ENCODE measurements at regions not wholly inside any gene's neighbourhood (a gene's known extent, or its start where the extent isn't known, plus 50 kb on each side); places are given as distances from the start of the nearest gene placed in this dataset.

DNA sequence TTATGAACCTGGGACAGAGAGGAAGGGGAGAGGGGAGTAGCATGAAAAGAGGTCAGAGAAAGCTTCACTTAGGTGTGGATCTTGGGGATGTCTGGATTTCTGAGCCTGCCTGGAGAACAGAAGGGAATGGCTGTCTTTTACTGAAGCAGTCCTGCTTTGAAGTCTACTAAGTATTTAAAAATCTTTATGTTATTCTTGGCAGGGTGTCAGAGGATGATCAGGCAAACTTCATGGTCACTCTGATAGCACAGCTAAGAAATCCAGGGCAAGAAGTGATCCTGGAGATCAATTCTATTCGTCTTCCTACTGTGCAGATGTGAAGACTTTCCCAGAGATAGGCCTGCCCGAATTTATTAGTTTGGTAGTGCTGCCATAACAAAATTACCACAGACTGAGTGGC is 464.4 kb upstream of the BOD1L1 start:
- 80 to 87% methylated on average over 2 of the region's 2 CpGs for WGBS, 2 donors
- TF ChIP-seq CTCF (IDR thresholded peaks at IDR 0.05) (no peak), EP300 (IDR thresholded peaks at IDR 0.05) (no peak)

GRCh38 chr4:14092741-14093140 is 465.2 kb upstream of the BOD1L1 start:
- Histone ChIP-seq H3K4me1 (no peaks in the 10 kb centered on the region), H3K9me3 (peaks cover 0 to 5% (median 0%) of the 10 kb centered on the region in 4 donors), H3K36me3 (no peaks in the 10 kb centered on the region), H3K27me3 (no peaks in the 10 kb centered on the region), H3K27ac (no peak overlapping the region), H3K4me3 (no peak overlapping the region)
- 82 to 88% methylated on average over 3 of the region's 3 CpGs for WGBS, 2 donors
- DNase-seq (ENCODE audit: low spot score in 2 of 2), result no peak
- TF ChIP-seq POLR2A (IDR thresholded peaks at IDR 0.05), result no peak
- TF ChIP-seq EP300 (IDR thresholded peaks at IDR 0.05), result no peak
- TF ChIP-seq CTCF (IDR thresholded peaks at IDR 0.05), result no peak

More for the DNA sequence above, 464.4 kb upstream of the BOD1L1 start:
- no peaks in the 10 kb centered on the region for H3K4me1 ChIP-seq
- no peak overlapping the region for H3K27ac ChIP-seq
- H3K4me3 ChIP-seq, result no peak overlapping the region
- no peaks in the 10 kb centered on the region for H3K36me3 ChIP-seq
- H3K27me3 ChIP-seq, result no peaks in the 10 kb centered on the region
- no peak for DNase-seq (ENCODE audit: low spot score in 2 of 2)
- H3K9me3 ChIP-seq, result peaks cover 0 to 5% (median 0%) of the 10 kb centered on the region in 4 donors

DNA sequence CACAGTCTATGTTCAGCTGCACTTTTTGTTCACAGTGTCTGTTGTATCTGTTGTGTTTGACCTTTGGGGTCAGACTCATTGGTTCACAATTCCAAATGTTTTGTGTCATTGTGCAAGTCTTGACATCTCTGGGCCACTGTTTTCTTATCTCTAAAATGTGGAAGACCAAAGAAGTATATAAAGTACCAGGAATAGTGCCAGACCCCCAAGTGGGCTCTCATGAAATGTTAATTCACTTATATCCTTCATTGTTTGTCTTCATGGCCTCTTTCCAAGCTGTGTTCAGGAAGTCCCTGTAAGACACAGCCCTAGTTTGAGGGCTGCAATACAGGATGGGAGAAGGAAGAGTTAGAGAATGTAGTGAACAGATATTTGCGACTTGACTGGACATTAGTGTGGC is 468.3 kb upstream of the BOD1L1 start:
- TF ChIP-seq EP300 (IDR thresholded peaks at IDR 0.05), result no peak
- TF ChIP-seq CTCF (IDR thresholded peaks at IDR 0.05), result no peak
- no peak for TF ChIP-seq POLR2A (IDR thresholded peaks at IDR 0.05)
- H3K4me3 ChIP-seq, result no peak overlapping the region
- no peaks in the 10 kb centered on the region for H3K27me3 ChIP-seq
- no peak for DNase-seq (ENCODE audit: low spot score in 2 of 2)
- H3K36me3 ChIP-seq, result no peaks in the 10 kb centered on the region
- H3K4me1 ChIP-seq, result no peaks in the 10 kb centered on the region
- WGBS, 2 donors, result 86% methylated on average over 1 of the region's 1 CpG
- no peak overlapping the region for H3K27ac ChIP-seq
- peaks cover 0 to 5% (median 0%) of the 10 kb centered on the region in 4 donors for H3K9me3 ChIP-seq

- Histone ChIP-seq H3K9me3 (peaks cover 0 to 3% (median 0%) of the 10 kb centered on the region in 4 donors), H3K4me3 (no peak overlapping the region), H3K27me3 (no peaks in the 10 kb centered on the region), H3K27ac (no peak overlapping the region), H3K4me1 (no peaks in the 10 kb centered on the region), H3K36me3 (no peaks in the 10 kb centered on the region)
- WGBS, 2 donors, result 62 to 66% methylated on average over 4 of the region's 4 CpGs
- TF ChIP-seq EP300 (IDR thresholded peaks at IDR 0.05) (no peak), POLR2A (IDR thresholded peaks at IDR 0.05) (no peak), CTCF (IDR thresholded peaks at IDR 0.05) (no peak)
- DNase-seq (ENCODE audit: low spot score in 2 of 2), result no peak
These were observed 469.0 kb upstream of the BOD1L1 start for GRCh38 chr4:14096396-14096965.

GRCh38 chr4:14100349-14100748 is 472.8 kb upstream of the BOD1L1 start:
- no peaks in the 10 kb centered on the region for H3K36me3 ChIP-seq
- no peak overlapping the region for H3K27ac ChIP-seq
- no peak for DNase-seq (ENCODE audit: low spot score in 2 of 2)
- no peaks in the 10 kb centered on the region for H3K9me3 ChIP-seq
- TF ChIP-seq CTCF (IDR thresholded peaks at IDR 0.05) (no peak), POLR2A (IDR thresholded peaks at IDR 0.05) (no peak), EP300 (IDR thresholded peaks at IDR 0.05) (no peak)
- H3K27me3 ChIP-seq, result no peaks in the 10 kb centered on the region
- 52 to 54% methylated on average over 4 of the region's 4 CpGs for WGBS, 2 donors
- no peak overlapping the region for H3K4me3 ChIP-seq
- H3K4me1 ChIP-seq, result no peaks in the 10 kb centered on the region

Data from tibial nerve (tissue), 4 donors.